Nephron (organoid): ENCODE measurements at regions not wholly inside any gene's neighbourhood (a gene's known extent, or its start where the extent isn't known, plus 50 kb on each side); places are given as distances from the start of the nearest gene placed in this dataset.
"Not testable (repeated sequence)": the region's sequence is repeated elsewhere in the genome, so short reads cannot be mapped to it uniquely, and the experiment has no call there.

Experiments used
- H3K27ac Mint-ChIP-seq, 3 experiments: 2 replicates each; pipeline ENCODE4 v1.8.0; 2020; ENCODE audit warnings: mixed read lengths in 3 of 3, mild to moderate bottlenecking in 2 of 3, moderate library complexity in 1 of 3
- H3K27me3 Mint-ChIP-seq: 2 replicates; pipeline ENCODE4 v1.8.0; 2021; ENCODE audit warnings: low read depth, mild to moderate bottlenecking, moderate library complexity, mixed read lengths
- H3K36me3 Mint-ChIP-seq: 2 replicates; pipeline ENCODE4 v1.8.0; 2020; ENCODE audit warnings: low read depth, mixed read lengths
- H3K4me1 Mint-ChIP-seq: 2 replicates; pipeline ENCODE4 v1.8.0; 2020; ENCODE audit warnings: mixed read lengths
- H3K4me3 Mint-ChIP-seq, 3 experiments: 2 replicates each; pipeline ENCODE4 v1.8.0; 2020; ENCODE audit warnings: mild to moderate bottlenecking in 3 of 3, mixed read lengths in 3 of 3, moderate library complexity in 2 of 3
- H3K9me3 Mint-ChIP-seq: 2 replicates; pipeline ENCODE4 v1.8.0; 2020; ENCODE audit warnings: mixed read lengths
- TF ChIP-seq, protein P1 (sequence below), 3 experiments: fragments of 200-600 bp; sonication (generic); IDR thresholded peaks; one replicate each; pipeline ENCODE4 v1.5.0; 2021; ENCODE audit warnings: antibody characterized with exemption in 3 of 3; ENCODE audit not compliant: unreplicated experiment in 3 of 3

DNA sequence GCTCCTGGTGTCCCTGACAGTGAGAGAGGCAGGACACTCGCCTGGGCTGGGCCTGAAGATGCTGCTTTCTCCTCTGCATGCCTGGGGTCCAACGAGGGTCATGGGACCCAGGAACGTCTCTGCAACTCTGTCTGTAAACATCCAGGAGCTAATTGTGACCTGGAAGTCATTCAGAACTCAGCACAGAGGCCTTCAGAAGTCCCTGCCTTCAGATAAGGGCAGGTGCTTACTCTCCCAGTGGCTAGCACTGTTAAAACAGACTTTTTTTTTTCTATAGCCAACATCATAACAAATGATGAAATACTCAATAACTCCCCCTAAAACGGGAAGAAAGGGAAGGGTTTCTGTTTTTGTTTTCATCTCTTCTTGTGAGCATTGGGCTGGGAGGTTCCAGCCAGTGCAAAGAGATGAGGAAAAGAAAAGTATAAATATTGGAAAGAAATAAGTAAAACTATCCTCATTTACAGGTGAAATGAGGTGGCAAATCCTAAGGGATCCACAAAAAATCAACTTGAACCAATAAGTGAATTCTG lies 118.3 kb upstream of the FAM20C start:
- not testable (repeated sequence) for H3K36me3 Mint-ChIP-seq, H3K4me3 Mint-ChIP-seq, H3K27me3 Mint-ChIP-seq, H3K9me3 Mint-ChIP-seq, H3K27ac Mint-ChIP-seq
- peaks cover 24% of the 10 kb centered on the region for H3K4me1 Mint-ChIP-seq

DNA sequence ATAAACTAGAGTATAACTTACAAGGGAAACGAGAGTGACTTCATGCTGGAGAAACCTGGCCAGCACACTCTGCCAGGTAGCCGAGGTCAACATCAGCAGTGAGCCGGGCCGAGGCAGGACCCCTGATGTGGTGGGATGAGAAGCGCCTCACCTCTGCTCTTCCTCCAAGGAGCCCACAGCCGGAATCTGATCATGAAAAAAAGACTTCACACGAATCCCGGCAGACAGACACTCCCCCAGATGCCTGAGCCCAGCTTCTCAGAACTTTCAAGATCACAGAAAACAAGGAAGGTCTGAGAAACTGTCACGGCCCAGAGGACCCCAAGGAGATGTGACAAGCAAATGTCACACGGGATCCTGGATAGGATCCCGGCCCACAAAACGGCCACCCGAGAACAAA lies 116.9 kb upstream of the FAM20C start:
- H3K4me3 Mint-ChIP-seq, H3K36me3 Mint-ChIP-seq, H3K27me3 Mint-ChIP-seq, H3K9me3 Mint-ChIP-seq: not testable (repeated sequence)
- peak overlapping the region in 1 of 3 experiments; percentile 22 for H3K27ac Mint-ChIP-seq
- peaks cover 30% of the 10 kb centered on the region for H3K4me1 Mint-ChIP-seq

DNA sequence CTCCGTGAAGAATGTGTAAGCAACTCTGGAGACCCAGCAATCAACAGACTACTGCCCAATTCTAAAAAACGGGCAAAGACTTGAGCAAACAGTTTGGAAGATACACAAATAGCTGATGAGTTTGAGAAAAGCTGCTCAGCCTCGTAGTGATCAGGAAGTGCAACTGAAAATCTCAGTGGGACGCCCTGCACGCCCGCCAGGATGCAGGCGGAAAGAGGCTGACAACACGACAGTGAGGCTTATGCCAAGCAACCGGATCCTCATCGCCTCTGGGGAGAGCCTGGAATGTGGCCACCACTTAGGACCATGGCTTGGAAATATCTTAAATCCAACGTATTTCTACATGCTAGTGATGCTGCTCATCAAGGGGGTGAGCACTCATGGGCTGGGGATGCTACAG lies 116.2 kb upstream of the FAM20C start:
- H3K4me3 Mint-ChIP-seq, H3K9me3 Mint-ChIP-seq, H3K27ac Mint-ChIP-seq, H3K36me3 Mint-ChIP-seq: not testable (repeated sequence)
- H3K27me3 Mint-ChIP-seq, result peaks cover 16% of the 10 kb centered on the region
- H3K4me1 Mint-ChIP-seq, result peaks cover 32% of the 10 kb centered on the region

DNA sequence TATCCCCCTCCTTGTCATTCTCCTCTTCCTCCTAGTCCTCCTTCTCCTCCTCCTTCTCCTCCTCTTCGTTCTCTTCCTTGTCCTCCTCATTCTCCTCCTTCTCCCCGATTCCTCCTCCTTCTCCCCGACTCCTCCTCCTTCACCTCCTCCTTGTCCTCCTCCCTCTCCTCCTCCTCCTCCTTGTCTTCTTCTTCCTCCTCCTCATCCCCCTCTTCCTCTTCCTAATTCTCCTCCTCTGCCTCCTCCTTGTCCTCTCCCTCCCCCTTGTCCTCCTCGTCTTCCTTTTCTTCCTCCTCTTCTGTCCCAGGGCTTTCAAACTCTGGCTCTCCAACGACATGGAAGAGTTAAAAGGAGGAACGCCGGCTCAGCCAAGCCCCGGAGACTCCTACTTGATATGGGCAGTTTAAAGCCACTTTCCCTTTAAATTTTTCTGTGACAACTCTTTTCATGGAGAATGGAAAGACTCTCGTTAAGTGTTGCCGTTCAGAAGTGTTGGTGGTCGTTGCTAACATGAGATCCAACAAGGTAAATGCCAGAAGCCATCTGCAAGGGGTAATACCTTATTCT lies 115.5 kb upstream of the FAM20C start:
- not testable (repeated sequence) for H3K9me3 Mint-ChIP-seq, H3K4me3 Mint-ChIP-seq, H3K27ac Mint-ChIP-seq, H3K36me3 Mint-ChIP-seq
- Mint-ChIP-seq H3K4me1 (peaks cover 33% of the 10 kb centered on the region), H3K27me3 (peaks cover 20% of the 10 kb centered on the region)

DNA sequence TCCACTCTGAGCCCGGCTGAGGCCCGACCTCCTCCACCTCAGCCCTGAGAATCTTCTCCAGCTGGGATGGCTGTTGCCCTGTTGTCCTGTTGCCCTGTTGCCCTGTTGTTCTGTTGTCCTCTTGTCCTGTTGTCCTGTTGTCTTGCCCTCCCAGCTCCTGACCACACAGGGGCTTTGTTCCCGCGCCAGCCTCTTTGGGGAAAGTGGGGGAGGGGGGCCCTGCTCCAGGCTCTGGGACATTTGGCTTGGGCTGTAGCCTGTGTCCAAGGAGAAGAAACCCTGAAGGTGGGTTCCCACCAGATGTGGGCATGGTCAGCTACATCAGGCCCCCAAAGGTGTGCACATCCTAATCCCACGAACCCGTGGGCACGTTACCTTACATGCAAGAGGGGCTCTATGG lies 113.5 kb upstream of the FAM20C start:
- not testable (repeated sequence) for H3K9me3 Mint-ChIP-seq, H3K4me3 Mint-ChIP-seq, H3K36me3 Mint-ChIP-seq, H3K27ac Mint-ChIP-seq
- Mint-ChIP-seq H3K4me1 (peaks cover 30% of the 10 kb centered on the region), H3K27me3 (peaks cover 20% of the 10 kb centered on the region)

DNA sequence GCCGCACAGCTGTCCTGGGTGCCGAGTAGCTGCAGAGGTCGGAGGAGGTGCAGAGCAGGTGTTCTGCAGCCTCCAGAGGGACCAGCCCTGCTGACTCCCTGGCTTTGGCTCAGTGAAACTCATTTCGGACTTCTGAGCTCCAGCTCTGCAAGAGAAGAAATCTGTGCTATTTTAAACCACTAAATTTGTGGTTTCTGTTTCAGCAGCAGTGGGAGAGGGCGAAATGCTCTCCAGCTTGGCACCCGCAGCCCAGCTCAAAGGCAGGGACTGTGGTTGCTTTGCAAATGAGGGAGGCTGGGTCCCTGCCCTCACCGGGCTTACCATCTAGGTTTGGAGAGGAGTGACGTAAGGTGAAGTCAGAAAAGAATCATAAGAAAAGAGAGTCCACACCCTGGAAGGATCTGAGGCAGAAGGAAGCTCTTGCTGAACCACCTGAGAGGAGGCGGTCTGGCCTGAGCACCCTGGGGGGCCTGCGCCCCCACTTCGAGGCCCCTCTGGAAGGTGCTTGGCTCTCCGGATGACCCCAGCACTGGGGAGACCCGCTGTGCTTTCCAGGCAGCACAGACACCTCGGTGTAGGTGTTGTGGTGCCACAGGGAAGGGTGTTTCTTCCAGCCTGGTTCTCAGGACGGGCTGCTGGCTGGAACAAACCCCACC lies 112.8 kb upstream of the FAM20C start:
- not testable (repeated sequence) for H3K36me3 Mint-ChIP-seq, H3K9me3 Mint-ChIP-seq, H3K4me3 Mint-ChIP-seq
- peaks cover 20% of the 10 kb centered on the region for H3K27me3 Mint-ChIP-seq
- peaks cover 30% of the 10 kb centered on the region for H3K4me1 Mint-ChIP-seq
- peak overlapping the region in 2 of 3 experiments; percentile 30 to 58 for H3K27ac Mint-ChIP-seq

DNA sequence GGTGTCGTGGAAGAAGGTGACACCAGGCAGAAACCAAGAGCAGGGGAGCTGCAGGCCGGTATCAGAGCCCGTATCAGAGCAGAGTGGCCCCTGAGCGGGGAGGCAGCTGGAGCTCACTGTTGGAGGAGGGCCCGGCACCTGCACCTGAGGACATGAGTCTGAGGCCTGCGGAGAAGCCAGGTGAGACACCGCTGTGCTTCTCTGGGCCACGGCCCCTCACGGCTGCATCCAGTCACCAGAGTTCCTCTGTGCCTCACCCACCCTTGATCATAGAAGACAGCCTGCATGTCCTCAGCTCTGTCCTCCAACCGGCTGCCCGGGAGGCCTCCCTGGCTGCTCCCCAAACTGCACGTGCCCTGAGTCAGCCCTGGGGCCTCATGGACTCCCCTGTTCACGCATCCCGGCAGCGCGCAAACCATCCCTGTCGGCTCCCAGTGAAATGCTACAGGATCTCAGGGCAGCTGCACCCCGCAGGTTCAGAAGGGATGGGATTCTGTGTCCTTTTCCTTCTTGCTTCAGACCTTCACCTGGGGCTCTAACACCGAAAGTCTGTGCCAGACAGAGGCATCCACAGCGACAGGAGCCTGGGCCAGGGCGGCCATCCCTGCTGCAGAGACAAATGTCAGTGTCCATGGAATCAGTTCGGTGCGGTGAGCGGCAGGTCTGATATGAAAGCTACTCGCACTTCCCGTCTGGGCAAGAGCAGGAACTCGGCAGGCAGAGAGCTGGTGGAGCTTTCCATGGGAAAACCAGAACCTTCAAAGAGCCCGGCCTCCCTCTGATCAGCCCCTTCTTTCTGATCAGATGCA lies 111.9 kb upstream of the FAM20C start:
- peaks cover 23% of the 10 kb centered on the region for H3K27me3 Mint-ChIP-seq
- peak overlapping the region in 1 of 3 experiments; percentile 10 for H3K27ac Mint-ChIP-seq
- TF ChIP-seq, protein P1, sequence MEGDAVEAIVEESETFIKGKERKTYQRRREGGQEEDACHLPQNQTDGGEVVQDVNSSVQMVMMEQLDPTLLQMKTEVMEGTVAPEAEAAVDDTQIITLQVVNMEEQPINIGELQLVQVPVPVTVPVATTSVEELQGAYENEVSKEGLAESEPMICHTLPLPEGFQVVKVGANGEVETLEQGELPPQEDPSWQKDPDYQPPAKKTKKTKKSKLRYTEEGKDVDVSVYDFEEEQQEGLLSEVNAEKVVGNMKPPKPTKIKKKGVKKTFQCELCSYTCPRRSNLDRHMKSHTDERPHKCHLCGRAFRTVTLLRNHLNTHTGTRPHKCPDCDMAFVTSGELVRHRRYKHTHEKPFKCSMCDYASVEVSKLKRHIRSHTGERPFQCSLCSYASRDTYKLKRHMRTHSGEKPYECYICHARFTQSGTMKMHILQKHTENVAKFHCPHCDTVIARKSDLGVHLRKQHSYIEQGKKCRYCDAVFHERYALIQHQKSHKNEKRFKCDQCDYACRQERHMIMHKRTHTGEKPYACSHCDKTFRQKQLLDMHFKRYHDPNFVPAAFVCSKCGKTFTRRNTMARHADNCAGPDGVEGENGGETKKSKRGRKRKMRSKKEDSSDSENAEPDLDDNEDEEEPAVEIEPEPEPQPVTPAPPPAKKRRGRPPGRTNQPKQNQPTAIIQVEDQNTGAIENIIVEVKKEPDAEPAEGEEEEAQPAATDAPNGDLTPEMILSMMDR (IDR thresholded peaks at IDR 0.05; ENCODE audit: unreplicated experiment in 3 of 3), result no peak
- no peaks in the 10 kb centered on the region for H3K36me3 Mint-ChIP-seq
- no peak overlapping the region for H3K4me3 Mint-ChIP-seq
- no peaks in the 10 kb centered on the region for H3K9me3 Mint-ChIP-seq
- peaks cover 34% of the 10 kb centered on the region for H3K4me1 Mint-ChIP-seq

DNA sequence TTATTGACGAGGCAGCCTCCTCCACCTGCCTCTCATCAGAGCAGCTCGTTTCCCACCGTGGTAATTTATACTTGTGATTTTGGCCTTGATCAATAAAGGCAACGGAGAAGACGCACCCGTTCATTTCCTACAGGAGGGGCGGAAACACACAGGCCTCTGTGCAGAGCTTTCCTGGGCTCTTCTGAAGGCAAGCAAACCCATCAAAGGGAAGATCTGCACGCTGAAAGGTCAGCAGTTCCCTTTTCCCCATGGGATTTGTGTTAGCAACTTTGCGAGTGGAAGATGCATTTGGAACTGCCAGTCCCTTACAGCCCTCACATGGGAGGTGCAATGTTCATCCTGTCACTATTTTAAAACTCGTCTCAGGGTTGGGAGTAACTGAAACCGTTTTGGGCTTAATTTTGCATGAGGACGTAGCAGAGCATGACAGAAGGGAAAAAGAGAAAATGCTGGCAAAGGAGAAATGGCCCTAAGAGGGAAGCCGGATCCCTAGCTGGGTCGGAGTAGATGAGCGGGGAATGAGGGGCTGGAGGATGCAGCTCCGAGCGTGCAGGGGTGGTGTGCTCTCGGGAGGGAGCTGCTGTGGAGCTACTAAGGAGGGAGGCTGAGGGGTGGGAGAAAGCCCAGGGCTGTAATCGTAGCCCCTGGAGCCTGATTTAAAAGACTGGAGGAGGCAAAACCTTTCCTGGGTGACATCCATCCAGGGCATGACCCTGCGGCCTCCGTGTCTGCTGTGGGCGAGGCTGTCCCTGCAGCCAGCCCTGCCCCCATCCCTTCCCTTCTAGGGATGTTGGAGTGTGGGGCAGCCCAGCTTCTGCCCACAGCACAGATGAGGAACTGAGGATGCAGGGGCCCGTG lies 111.1 kb upstream of the FAM20C start:
- Mint-ChIP-seq H3K27me3 (peaks cover 24% of the 10 kb centered on the region), H3K27ac (peak overlapping the region in 2 of 3 experiments; percentile 10 to 62), H3K4me1 (peaks cover 34% of the 10 kb centered on the region), H3K4me3 (no peak overlapping the region), H3K9me3 (no peaks in the 10 kb centered on the region), H3K36me3 (no peaks in the 10 kb centered on the region)
- TF ChIP-seq, protein P1 (IDR thresholded peaks at IDR 0.05; ENCODE audit: unreplicated experiment in 3 of 3), result no peak
